ENCODE measurements at regions not wholly inside any gene's neighbourhood (a gene's known extent, or its start where the extent isn't known, plus 50 kb on each side); places are given as distances from the start of the nearest gene placed in this dataset.

- no peaks in the 10 kb centered on the region for H3K27me3 ChIP-seq (ENCODE audit: insufficient read depth)
- H3K4me3 Mint-ChIP-seq = no peak overlapping the region
- no peaks in the 10 kb centered on the region for H3F3A ChIP-seq (replicated peaks; ENCODE audit: low read depth)
- ATAC-seq (no peak), DNase-seq (ENCODE audit: low spot score) (no peak)
- no peak overlapping the region for H3K27ac ChIP-seq (ENCODE audit: low read depth)
- H3K9me2 ChIP-seq (ENCODE audit: insufficient read depth) = no peaks in the 10 kb centered on the region
- no peaks in the 10 kb centered on the region for H3K79me2 ChIP-seq (replicated peaks; ENCODE audit: insufficient read depth)
- no peaks in the 10 kb centered on the region for H3K27me3 Mint-ChIP-seq (ENCODE audit: insufficient read depth, low read depth, poor library complexity)
- no peak overlapping the region for H3K4me3 ChIP-seq
- H3K4me1 Mint-ChIP-seq = peaks cover 4% of the 10 kb centered on the region; the same call in 1 of the 3 replicates
- H3K36me3 ChIP-seq (ENCODE audit: insufficient read depth) = no peaks in the 10 kb centered on the region
- no peaks in the 10 kb centered on the region for H3K4me1 ChIP-seq (ENCODE audit: insufficient read depth)
- no peak overlapping the region for H3K27ac Mint-ChIP-seq
- no peak overlapping the region for H3K4me2 ChIP-seq
- TF ChIP-seq CTCF (conservative IDR thresholded peaks at IDR 0.05; ENCODE audit: low read depth in 2 of 2) (no peak), CREB1 (CRISPR knock-in tag; IDR thresholded peaks at IDR 0.05; ENCODE audit: low read depth) (no peak), NANOG (IDR thresholded peaks at IDR 0.05; ENCODE audit: borderline replicate concordance) (no peak), ETS1 (IDR thresholded peaks at IDR 0.05) (no peak), EZH2phosphoT487 (IDR thresholded peaks at IDR 0.05; ENCODE audit: unreplicated experiment) (no peak), STAT1 (IDR thresholded peaks at IDR 0.05; ENCODE audit: unreplicated experiment) (no peak), JUNB (IDR thresholded peaks at IDR 0.05; ENCODE audit: unreplicated experiment) (no peak), REST (IDR thresholded peaks at IDR 0.05; ENCODE audit: unreplicated experiment) (no peak), ZNF462 (CRISPR knock-in tag; IDR thresholded peaks at IDR 0.05) (no peak), EZH2 (IDR thresholded peaks at IDR 0.05; ENCODE audit: low read depth, unreplicated experiment) (no peak), ZNF331 (CRISPR knock-in tag; IDR thresholded peaks at IDR 0.05; ENCODE audit: low read depth) (no peak), POLR2AphosphoS5 (IDR thresholded peaks at IDR 0.05; ENCODE audit: low read depth) (no peak), ZNF114 (CRISPR knock-in tag; IDR thresholded peaks at IDR 0.05) (no peak)
- H3K36me3 Mint-ChIP-seq (ENCODE audit: low read depth) = no peaks in the 10 kb centered on the region
- no peak overlapping the region for H2AFZ ChIP-seq
- H4K20me1 ChIP-seq (replicated peaks; ENCODE audit: insufficient read depth) = no peaks in the 10 kb centered on the region
- no peaks in the 10 kb centered on the region for H3K9me3 Mint-ChIP-seq
Observed at GRCh38 chr4:170657761-170658160, 568.0 kb upstream of the AADAT start.

All from GM23338 (cell line).